IPS-18a (cell line): ENCODE measurements at regions not wholly inside any gene's neighbourhood (a gene's known extent, or its start where the extent isn't known, plus 50 kb on each side); places are given as distances from the start of the nearest gene placed in this dataset.

ENCODE experiments used
- H3K27ac ChIP-seq: one replicate; pipeline ENCODE4 v1.5.1; 2013; ENCODE audit warnings: low read length
- H3K27me3 ChIP-seq: one replicate; pipeline ENCODE4 v1.6.1; 2013; ENCODE audit warnings: mild to moderate bottlenecking, low read length; ENCODE audit not compliant: control insufficient read depth, insufficient read depth
- H3K36me3 ChIP-seq: one replicate; pipeline ENCODE4 v1.6.1; 2013; ENCODE audit warnings: low read depth, low read length; ENCODE audit not compliant: control insufficient read depth
- H3K4me1 ChIP-seq: one replicate; pipeline ENCODE4 v1.6.1; 2013; ENCODE audit warnings: low read depth, low read length; ENCODE audit not compliant: control insufficient read depth
- H3K4me3 ChIP-seq: one replicate; pipeline ENCODE4 v1.5.1; 2013; ENCODE audit warnings: low read length
- H3K9ac ChIP-seq: one replicate; pipeline ENCODE4 v1.6.1; 2013; ENCODE audit warnings: mild to moderate bottlenecking, low read length, moderate library complexity
- H3K9me3 ChIP-seq: one replicate; pipeline ENCODE4 v1.6.1; 2013; ENCODE audit warnings: low read depth, low read length; ENCODE audit not compliant: control insufficient read depth

- Histone ChIP-seq H3K9ac (no peak overlapping the region), H3K27me3 (peaks cover 8% of the 10 kb centered on the region), H3K36me3 (no peaks in the 10 kb centered on the region), H3K27ac (no peak overlapping the region), H3K4me3 (no peak overlapping the region), H3K9me3 (no peaks in the 10 kb centered on the region), H3K4me1 (peaks cover 22% of the 10 kb centered on the region)
Measured at GRCh38 chr14:61190341-61190740, 90.8 kb downstream of the TMEM30B start.

- Histone ChIP-seq H3K4me1 (peaks cover 22% of the 10 kb centered on the region), H3K36me3 (no peaks in the 10 kb centered on the region), H3K27ac (no peak overlapping the region), H3K27me3 (peaks cover 8% of the 10 kb centered on the region), H3K9me3 (no peaks in the 10 kb centered on the region), H3K9ac (no peak overlapping the region), H3K4me3 (peak overlapping the region; percentile 48)
Measured at GRCh38 chr14:61188978-61189808, 91.9 kb downstream of the TMEM30B start.

GRCh38 chr14:61188196-61188595 is 92.9 kb downstream of the TMEM30B start:
- no peak overlapping the region for H3K4me3 ChIP-seq

GRCh38 chr14:61187196-61187905 is 93.8 kb downstream of the TMEM30B start:
- no peak overlapping the region for H3K27ac ChIP-seq
- H3K27me3 ChIP-seq = peaks cover 8% of the 10 kb centered on the region
- no peaks in the 10 kb centered on the region for H3K9me3 ChIP-seq
- H3K36me3 ChIP-seq = no peaks in the 10 kb centered on the region
- H3K4me3 ChIP-seq = no peak overlapping the region
- peaks cover 22% of the 10 kb centered on the region for H3K4me1 ChIP-seq
- H3K9ac ChIP-seq = no peak overlapping the region

More at GRCh38 chr14:61188196-61188595, 92.9 kb downstream of the TMEM30B start:
- peaks cover 22% of the 10 kb centered on the region for H3K4me1 ChIP-seq
- H3K9ac ChIP-seq = no peak overlapping the region
- H3K27me3 ChIP-seq = peaks cover 8% of the 10 kb centered on the region
- no peak overlapping the region for H3K27ac ChIP-seq
- H3K9me3 ChIP-seq = no peaks in the 10 kb centered on the region
- no peaks in the 10 kb centered on the region for H3K36me3 ChIP-seq

- no peak overlapping the region for H3K4me3 ChIP-seq
- no peak overlapping the region for H3K27ac ChIP-seq
- H3K4me1 ChIP-seq = peaks cover 22% of the 10 kb centered on the region
- H3K9ac ChIP-seq = no peak overlapping the region
- H3K27me3 ChIP-seq = peaks cover 8% of the 10 kb centered on the region
- no peaks in the 10 kb centered on the region for H3K36me3 ChIP-seq
- H3K9me3 ChIP-seq = no peaks in the 10 kb centered on the region
Measured at GRCh38 chr14:61186341-61187195, 94.6 kb downstream of the TMEM30B start.

- Histone ChIP-seq H3K4me3 (no peak overlapping the region), H3K27ac (no peak overlapping the region), H3K27me3 (peaks cover 8% of the 10 kb centered on the region), H3K9me3 (no peaks in the 10 kb centered on the region), H3K9ac (no peak overlapping the region), H3K36me3 (no peaks in the 10 kb centered on the region), H3K4me1 (peaks cover 22% of the 10 kb centered on the region)
Measured at GRCh38 chr14:61185534-61185933, 95.6 kb downstream of the TMEM30B start.

GRCh38 chr14:61184112-61184511 is 97.0 kb downstream of the TMEM30B start:
- Histone ChIP-seq H3K4me3 (no peak overlapping the region), H3K27me3 (no peaks in the 10 kb centered on the region), H3K27ac (no peak overlapping the region), H3K9ac (no peak overlapping the region), H3K36me3 (no peaks in the 10 kb centered on the region), H3K4me1 (peaks cover 10% of the 10 kb centered on the region), H3K9me3 (no peaks in the 10 kb centered on the region)

- no peaks in the 10 kb centered on the region for H3K36me3 ChIP-seq
- H3K4me1 ChIP-seq = peaks cover 9% of the 10 kb centered on the region
- no peak overlapping the region for H3K27ac ChIP-seq
- H3K27me3 ChIP-seq = no peaks in the 10 kb centered on the region
- no peak overlapping the region for H3K4me3 ChIP-seq
- H3K9ac ChIP-seq = no peak overlapping the region
- H3K9me3 ChIP-seq = no peaks in the 10 kb centered on the region
Measured at GRCh38 chr14:61183196-61183885, 97.8 kb downstream of the TMEM30B start.

- Histone ChIP-seq H3K27me3 (no peaks in the 10 kb centered on the region), H3K4me3 (no peak overlapping the region), H3K27ac (no peak overlapping the region), H3K36me3 (no peaks in the 10 kb centered on the region), H3K9ac (no peak overlapping the region), H3K4me1 (peaks cover 16% of the 10 kb centered on the region), H3K9me3 (no peaks in the 10 kb centered on the region)
Measured at GRCh38 chr14:61179796-61180398, 101.2 kb downstream of the TMEM30B start.

GRCh38 chr14:61179061-61179690 is 102.0 kb downstream of the TMEM30B start:
- no peak overlapping the region for H3K9ac ChIP-seq
- H3K27me3 ChIP-seq = no peaks in the 10 kb centered on the region
- no peak overlapping the region for H3K27ac ChIP-seq
- H3K36me3 ChIP-seq = no peaks in the 10 kb centered on the region
- peaks cover 23% of the 10 kb centered on the region for H3K4me1 ChIP-seq
- H3K9me3 ChIP-seq = no peaks in the 10 kb centered on the region
- H3K4me3 ChIP-seq = no peak overlapping the region
